ENCODE measurements at regions not wholly inside any gene's neighbourhood (a gene's known extent, or its start where the extent isn't known, plus 50 kb on each side); places are given as distances from the start of the nearest gene placed in this dataset.

DNA sequence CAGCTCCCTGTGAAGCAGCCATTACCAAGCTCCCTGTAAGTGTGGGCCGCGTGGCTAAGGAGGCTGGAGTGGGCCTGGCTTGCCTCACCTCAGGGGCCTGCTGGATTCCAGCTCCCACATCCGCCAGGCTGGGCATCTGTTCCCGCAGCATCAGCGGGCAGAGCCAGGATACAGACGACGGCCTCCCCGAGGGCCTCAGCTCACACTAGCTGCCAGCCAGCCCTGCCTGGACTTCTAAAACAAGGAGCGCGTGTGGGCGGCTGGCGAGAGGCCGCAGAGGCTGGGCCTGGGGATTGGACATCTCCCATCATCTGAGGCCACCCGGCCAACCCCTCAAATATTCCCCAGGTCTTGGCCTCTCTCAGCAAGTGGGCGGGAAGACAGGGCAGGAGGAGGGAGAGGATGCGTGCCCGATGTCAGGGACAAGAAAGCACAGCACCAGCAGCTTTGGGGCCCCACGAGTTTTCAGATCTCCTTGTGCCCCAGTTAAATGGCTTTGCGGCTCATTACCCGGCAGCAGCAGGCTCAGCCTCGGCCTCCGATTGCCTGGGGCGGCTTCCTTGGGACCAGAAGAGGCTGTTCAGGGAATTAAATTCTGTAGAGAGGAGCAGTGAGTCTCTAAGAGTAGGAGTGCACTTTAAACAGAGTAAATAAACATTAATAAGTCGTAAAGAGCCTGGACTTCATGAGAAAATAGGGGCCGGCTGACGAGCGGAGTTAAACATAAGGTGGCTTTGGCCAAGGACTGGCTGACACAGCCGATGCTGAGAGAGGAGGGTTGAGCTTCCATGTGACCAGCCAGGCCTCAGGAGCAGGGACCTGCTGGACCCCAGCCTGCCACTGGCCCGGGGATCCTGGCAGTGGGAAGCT is 208.9 kb upstream of the C1orf174 start:
- no peak overlapping the region for H3K27ac ChIP-seq (ENCODE audit: low read depth, low read length)
- H3K4me1 ChIP-seq (ENCODE audit: control insufficient read depth, insufficient read depth, low read length) = peaks cover 3% of the 10 kb centered on the region; the same call in 1 of the 2 replicates
- H3K36me3 ChIP-seq (ENCODE audit: control insufficient read depth, insufficient read depth, low read length) = no peaks in the 10 kb centered on the region
- H3K27me3 ChIP-seq (ENCODE audit: control insufficient read depth, insufficient read depth, low read length) = no peaks in the 10 kb centered on the region
- no peak overlapping the region for H3K9ac ChIP-seq (ENCODE audit: low read length)
- peaks cover 9% of the 10 kb centered on the region for H3K9me3 ChIP-seq (ENCODE audit: control insufficient read depth, insufficient read depth, low read depth, low read length)
- no peak overlapping the region for H3K4me3 ChIP-seq (ENCODE audit: low read depth, low read length)

DNA sequence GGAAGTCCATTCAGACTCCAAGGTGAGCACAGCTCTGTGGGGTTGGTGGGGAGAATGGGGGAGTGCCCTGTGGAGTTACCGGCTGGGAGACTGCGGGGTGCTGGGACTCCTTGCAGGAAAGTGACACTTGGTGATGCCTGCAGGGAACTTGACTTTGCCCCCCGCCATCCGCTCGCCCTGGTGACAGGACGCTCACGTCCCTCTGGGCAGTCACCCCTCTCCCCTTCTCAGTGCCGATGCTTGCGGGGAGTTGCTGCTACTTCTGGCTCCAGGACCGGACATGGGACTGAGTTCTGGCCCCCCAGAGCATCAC is 209.5 kb upstream of the C1orf174 start:
- H3K4me1 ChIP-seq (ENCODE audit: control insufficient read depth, insufficient read depth, low read length) = peaks cover 4% of the 10 kb centered on the region
- H3K4me3 ChIP-seq (ENCODE audit: low read depth, low read length) = no peak overlapping the region
- no peak overlapping the region for H3K27ac ChIP-seq (ENCODE audit: low read depth, low read length)
- peaks cover 12% of the 10 kb centered on the region for H3K9me3 ChIP-seq (ENCODE audit: control insufficient read depth, insufficient read depth, low read depth, low read length)
- no peaks in the 10 kb centered on the region for H3K36me3 ChIP-seq (ENCODE audit: control insufficient read depth, insufficient read depth, low read length)
- no peak overlapping the region for H3K9ac ChIP-seq (ENCODE audit: low read length)
- no peaks in the 10 kb centered on the region for H3K27me3 ChIP-seq (ENCODE audit: control insufficient read depth, insufficient read depth, low read length)

- Histone ChIP-seq H3K27me3 (ENCODE audit: control insufficient read depth, insufficient read depth, low read length) (no peaks in the 10 kb centered on the region), H3K9ac (ENCODE audit: low read length) (no peak overlapping the region), H3K36me3 (ENCODE audit: control insufficient read depth, insufficient read depth, low read length) (no peaks in the 10 kb centered on the region), H3K9me3 (ENCODE audit: control insufficient read depth, insufficient read depth, low read depth, low read length) (peaks cover 12% of the 10 kb centered on the region), H3K27ac (ENCODE audit: low read depth, low read length) (no peak overlapping the region), H3K4me1 (ENCODE audit: control insufficient read depth, insufficient read depth, low read length) (peaks cover 8% of the 10 kb centered on the region), H3K4me3 (ENCODE audit: low read depth, low read length) (no peak overlapping the region)
Observed at GRCh38 chr1:4110888-4111287, 210.8 kb upstream of the C1orf174 start.

DNA sequence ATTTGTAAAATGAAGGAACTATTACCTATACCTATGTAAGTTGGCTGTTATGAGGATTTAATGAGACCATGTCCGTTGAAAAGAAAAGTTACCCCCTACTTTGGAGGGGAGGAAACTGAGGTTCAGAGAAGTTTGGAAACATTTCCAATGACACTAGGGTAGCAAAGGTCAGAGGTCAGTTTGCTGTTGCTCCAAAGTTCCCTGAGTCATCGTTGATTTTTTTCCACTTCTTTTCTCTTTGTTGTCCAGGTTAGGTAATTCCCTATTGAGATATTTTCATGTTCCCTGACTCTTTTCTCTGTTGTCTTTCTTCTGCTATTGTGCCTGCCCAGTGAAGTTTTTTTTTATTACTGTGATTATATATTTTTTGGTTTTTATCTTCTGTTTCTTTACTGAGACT is 213.8 kb upstream of the C1orf174 start:
- Histone ChIP-seq H3K27ac (ENCODE audit: low read depth, low read length) (no peak overlapping the region), H3K36me3 (ENCODE audit: control insufficient read depth, insufficient read depth, low read length) (no peaks in the 10 kb centered on the region), H3K27me3 (ENCODE audit: control insufficient read depth, insufficient read depth, low read length) (no peaks in the 10 kb centered on the region), H3K4me1 (ENCODE audit: control insufficient read depth, insufficient read depth, low read length) (peaks cover 5% of the 10 kb centered on the region; the same call in 1 of the 2 replicates), H3K9me3 (ENCODE audit: control insufficient read depth, insufficient read depth, low read depth, low read length) (peaks cover 12% of the 10 kb centered on the region), H3K9ac (ENCODE audit: low read length) (no peak overlapping the region), H3K4me3 (ENCODE audit: low read depth, low read length) (no peak overlapping the region)

DNA sequence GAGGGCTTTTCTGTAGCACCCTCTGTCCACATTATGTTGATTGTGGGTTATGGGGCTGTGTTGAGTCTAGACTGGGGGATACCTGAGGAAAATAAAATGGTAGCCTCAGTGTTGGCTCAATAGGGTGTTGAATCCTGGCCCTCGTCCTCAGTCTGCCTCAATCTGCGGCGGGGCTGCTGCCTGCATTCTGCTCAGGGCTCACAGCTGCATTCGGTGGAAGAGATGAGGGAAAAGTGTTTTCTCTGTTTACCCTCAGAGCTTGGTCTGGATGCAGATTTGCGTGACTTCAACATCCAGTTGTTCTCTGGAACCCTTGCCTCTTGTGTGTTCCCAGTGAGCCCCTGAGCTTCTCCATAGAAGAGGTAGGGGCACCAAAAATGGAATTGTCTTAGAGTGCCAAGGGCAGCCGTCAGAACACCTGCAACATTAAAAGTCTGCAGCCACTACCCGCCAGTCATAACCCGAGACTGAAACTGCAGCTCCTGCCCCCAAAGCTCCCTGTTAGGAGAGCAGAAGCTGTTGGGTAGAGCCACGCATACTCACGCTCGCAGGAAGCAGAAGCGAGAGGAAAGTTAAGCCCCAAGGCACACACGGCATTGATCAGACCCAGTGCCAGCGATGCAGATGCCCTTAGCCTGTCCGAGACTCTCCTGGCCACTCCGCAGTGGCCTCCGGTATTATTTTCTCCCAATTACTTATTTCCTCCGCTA is 215.3 kb upstream of the C1orf174 start:
- Histone ChIP-seq H3K4me3 (ENCODE audit: low read depth, low read length) (no peak overlapping the region), H3K27ac (ENCODE audit: low read depth, low read length) (no peak overlapping the region), H3K27me3 (ENCODE audit: control insufficient read depth, insufficient read depth, low read length) (no peaks in the 10 kb centered on the region), H3K9me3 (ENCODE audit: control insufficient read depth, insufficient read depth, low read depth, low read length) (peaks cover 12% of the 10 kb centered on the region), H3K9ac (ENCODE audit: low read length) (no peak overlapping the region), H3K36me3 (ENCODE audit: control insufficient read depth, insufficient read depth, low read length) (no peaks in the 10 kb centered on the region), H3K4me1 (ENCODE audit: control insufficient read depth, insufficient read depth, low read length) (peaks cover 13% of the 10 kb centered on the region)

- H3K9ac ChIP-seq (ENCODE audit: low read length) = no peak overlapping the region
- H3K36me3 ChIP-seq (ENCODE audit: control insufficient read depth, insufficient read depth, low read length) = no peaks in the 10 kb centered on the region
- no peaks in the 10 kb centered on the region for H3K27me3 ChIP-seq (ENCODE audit: control insufficient read depth, insufficient read depth, low read length)
- peaks cover 13% of the 10 kb centered on the region for H3K4me1 ChIP-seq (ENCODE audit: control insufficient read depth, insufficient read depth, low read length)
- H3K4me3 ChIP-seq (ENCODE audit: low read depth, low read length) = no peak overlapping the region
- H3K27ac ChIP-seq (ENCODE audit: low read depth, low read length) = no peak overlapping the region
- peaks cover 12% of the 10 kb centered on the region for H3K9me3 ChIP-seq (ENCODE audit: control insufficient read depth, insufficient read depth, low read depth, low read length)
Observed at GRCh38 chr1:4117196-4117595, 217.1 kb upstream of the C1orf174 start.

DNA sequence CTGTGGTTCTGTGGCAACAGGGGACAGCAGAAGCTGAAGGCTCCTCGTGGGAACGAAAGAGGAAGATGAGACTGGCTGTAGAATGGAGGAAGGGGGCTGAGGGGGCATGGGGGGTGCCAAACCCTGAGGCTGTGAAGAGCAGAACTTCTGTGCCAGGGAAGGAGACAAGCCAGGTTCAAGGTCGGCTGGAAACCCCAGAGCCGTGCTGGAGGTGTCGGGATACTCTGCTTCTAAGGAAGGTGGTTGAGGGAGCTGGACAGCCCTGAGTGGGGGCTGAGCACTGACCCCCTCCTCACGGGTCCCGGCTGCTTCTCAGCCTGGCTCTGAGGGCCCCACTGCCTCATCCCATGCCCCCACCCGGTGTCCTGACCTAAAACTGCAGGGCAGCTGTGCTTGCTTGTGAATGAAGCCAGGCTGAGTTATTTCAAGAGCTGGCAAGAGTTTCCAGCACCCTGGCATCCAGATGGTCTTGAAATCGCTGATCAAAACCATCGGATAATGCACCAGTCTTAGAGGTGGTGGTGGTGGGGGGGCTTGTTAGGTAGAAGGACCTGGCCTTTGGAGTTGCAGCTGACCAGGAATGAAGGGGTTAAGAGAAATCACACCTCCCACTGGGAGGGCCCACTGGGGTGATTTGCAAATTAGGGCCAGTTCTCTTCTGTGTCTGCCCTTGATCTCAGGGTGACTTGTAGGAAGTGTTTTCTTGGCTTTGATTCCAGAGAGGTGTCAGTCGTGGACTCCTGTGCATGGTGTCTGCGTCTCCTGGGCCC is 218.9 kb upstream of the C1orf174 start:
- Histone ChIP-seq H3K4me1 (ENCODE audit: control insufficient read depth, insufficient read depth, low read length) (peaks cover 13% of the 10 kb centered on the region), H3K36me3 (ENCODE audit: control insufficient read depth, insufficient read depth, low read length) (no peaks in the 10 kb centered on the region), H3K9me3 (ENCODE audit: control insufficient read depth, insufficient read depth, low read depth, low read length) (peaks cover 10% of the 10 kb centered on the region; the same call in 1 of the 2 replicates), H3K27me3 (ENCODE audit: control insufficient read depth, insufficient read depth, low read length) (no peaks in the 10 kb centered on the region), H3K4me3 (ENCODE audit: low read depth, low read length) (no peak overlapping the region), H3K9ac (ENCODE audit: low read length) (no peak overlapping the region), H3K27ac (ENCODE audit: low read depth, low read length) (no peak overlapping the region)

DNA sequence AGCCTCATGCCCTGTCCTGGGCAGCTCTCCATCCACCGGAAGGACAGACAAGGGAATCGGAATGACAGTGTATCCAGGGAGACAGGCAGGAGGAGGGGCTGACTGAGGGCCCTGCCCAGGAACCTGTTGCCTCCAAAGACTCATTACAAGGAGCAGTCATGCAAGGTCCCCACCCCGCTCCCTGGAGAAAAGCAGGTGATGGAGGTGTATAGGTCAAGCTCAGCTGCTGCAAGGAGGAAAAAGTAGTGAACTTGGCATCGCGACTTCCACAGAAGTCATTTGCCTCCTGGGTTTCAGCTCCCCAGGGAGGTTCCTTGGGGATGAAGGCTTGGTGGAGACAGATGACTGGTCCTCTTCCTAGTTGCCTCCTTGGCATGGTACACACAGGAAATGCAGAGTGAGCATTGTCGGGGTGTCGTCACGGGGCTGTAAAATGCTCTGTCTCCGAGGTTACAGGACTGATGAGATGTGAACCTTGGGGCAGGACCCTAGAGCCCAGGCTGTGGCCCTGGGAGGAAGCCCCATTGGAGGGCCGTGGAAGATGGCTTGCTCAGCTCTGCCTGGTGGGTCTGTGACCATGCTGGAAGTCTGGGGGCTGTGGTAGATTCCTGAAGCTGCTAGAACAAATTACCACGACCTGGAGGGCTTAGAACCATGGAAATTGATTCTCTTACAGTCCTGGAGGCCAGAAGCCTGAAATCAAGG is 219.6 kb upstream of the C1orf174 start:
- H3K36me3 ChIP-seq (ENCODE audit: control insufficient read depth, insufficient read depth, low read length) = no peaks in the 10 kb centered on the region
- H3K9me3 ChIP-seq (ENCODE audit: control insufficient read depth, insufficient read depth, low read depth, low read length) = 0 out of 2 replicates have a peak, but pooled peaks cover 3% of the 10 kb centered on the region
- H3K9ac ChIP-seq (ENCODE audit: low read length) = no peak overlapping the region
- H3K4me1 ChIP-seq (ENCODE audit: control insufficient read depth, insufficient read depth, low read length) = peaks cover 11% of the 10 kb centered on the region
- no peak overlapping the region for H3K4me3 ChIP-seq (ENCODE audit: low read depth, low read length)
- no peak overlapping the region for H3K27ac ChIP-seq (ENCODE audit: low read depth, low read length)
- no peaks in the 10 kb centered on the region for H3K27me3 ChIP-seq (ENCODE audit: control insufficient read depth, insufficient read depth, low read length)

DNA sequence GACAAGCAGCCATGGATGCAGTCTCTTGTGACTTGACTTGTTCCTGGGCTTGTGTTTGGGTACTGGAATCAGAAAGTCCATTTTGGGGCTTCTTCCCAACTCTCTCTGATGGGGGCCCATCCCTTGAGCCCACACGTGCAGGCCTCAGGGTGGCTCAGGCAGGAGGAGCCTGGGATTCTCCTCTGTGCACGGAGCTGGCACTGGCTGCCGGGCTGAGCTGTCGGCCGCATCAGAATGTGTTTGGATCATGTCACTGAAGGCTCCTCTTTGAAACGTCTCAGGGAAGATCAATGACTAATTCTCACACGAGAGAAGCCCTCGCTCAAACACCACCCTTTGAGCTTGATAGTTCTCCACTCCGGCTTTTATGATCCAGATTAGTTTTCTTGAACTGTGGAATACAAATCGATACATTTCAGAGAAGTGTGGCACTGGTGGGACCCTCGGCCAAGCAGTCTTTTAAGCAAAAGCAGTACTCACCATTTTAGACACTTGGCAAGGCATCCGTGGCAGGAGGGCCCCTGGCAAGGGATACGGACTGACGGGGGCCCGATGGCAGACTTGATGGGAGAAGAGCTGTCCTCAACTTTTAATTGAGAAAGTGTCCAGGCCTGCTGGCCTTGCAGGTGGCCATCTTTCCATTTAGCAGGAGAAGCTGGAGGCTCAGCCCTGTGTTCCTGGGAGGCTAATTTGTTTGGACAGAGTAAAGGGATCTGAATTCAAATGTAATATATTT is 220.7 kb upstream of the C1orf174 start:
- no peaks in the 10 kb centered on the region for H3K27me3 ChIP-seq (ENCODE audit: control insufficient read depth, insufficient read depth, low read length)
- H3K27ac ChIP-seq (ENCODE audit: low read depth, low read length) = no peak overlapping the region
- peaks cover 8% of the 10 kb centered on the region; the same call in 1 of the 2 replicates for H3K4me1 ChIP-seq (ENCODE audit: control insufficient read depth, insufficient read depth, low read length)
- H3K4me3 ChIP-seq (ENCODE audit: low read depth, low read length) = no peak overlapping the region
- 0 out of 2 replicates have a peak, but pooled peaks cover 3% of the 10 kb centered on the region for H3K9me3 ChIP-seq (ENCODE audit: control insufficient read depth, insufficient read depth, low read depth, low read length)
- H3K9ac ChIP-seq (ENCODE audit: low read length) = no peak overlapping the region
- H3K36me3 ChIP-seq (ENCODE audit: control insufficient read depth, insufficient read depth, low read length) = no peaks in the 10 kb centered on the region

DNA sequence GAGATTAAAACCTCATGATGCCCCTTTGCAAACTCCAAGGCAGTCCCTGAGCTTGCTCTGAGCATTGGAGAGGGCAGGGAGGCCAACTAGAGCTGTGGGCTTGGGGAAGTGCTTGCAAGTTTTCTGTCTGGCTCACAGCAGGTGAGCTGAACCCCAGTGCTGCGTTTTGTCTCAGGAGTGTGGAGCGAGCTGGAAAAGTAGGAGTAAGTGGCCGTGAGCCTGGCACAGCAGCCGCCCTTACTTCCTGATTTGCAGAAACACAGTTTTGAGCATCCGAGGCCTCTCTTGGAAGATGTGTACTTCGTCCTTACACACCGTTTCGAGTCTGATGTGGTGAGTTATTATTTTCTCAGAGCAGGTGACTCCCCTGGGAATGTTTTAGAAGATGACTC is 221.2 kb upstream of the C1orf174 start:
- Histone ChIP-seq H3K27ac (ENCODE audit: low read depth, low read length) (no peak overlapping the region), H3K9ac (ENCODE audit: low read length) (no peak overlapping the region), H3K4me3 (ENCODE audit: low read depth, low read length) (no peak overlapping the region), H3K9me3 (ENCODE audit: control insufficient read depth, insufficient read depth, low read depth, low read length) (0 out of 2 replicates have a peak, but pooled peaks cover 3% of the 10 kb centered on the region), H3K4me1 (ENCODE audit: control insufficient read depth, insufficient read depth, low read length) (peaks cover 8% of the 10 kb centered on the region; the same call in 1 of the 2 replicates), H3K27me3 (ENCODE audit: control insufficient read depth, insufficient read depth, low read length) (no peaks in the 10 kb centered on the region), H3K36me3 (ENCODE audit: control insufficient read depth, insufficient read depth, low read length) (no peaks in the 10 kb centered on the region)

All from HUES6 (cell line).